ENCODE measurements at regions not wholly inside any gene's neighbourhood (a gene's known extent, or its start where the extent isn't known, plus 50 kb on each side); places are given as distances from the start of the nearest gene placed in this dataset.

GRCh38 chr6:164114651-164115050 is 700.1 kb downstream of the QKI start:
- Histone ChIP-seq H3K4me3 (no peak overlapping the region), H3K27ac (no peak overlapping the region), H3K27me3 (no peaks in the 10 kb centered on the region), H3K36me3 (no peaks in the 10 kb centered on the region), H3K9me3 (no peaks in the 10 kb centered on the region), H3K4me1 (peaks cover 5% of the 10 kb centered on the region)
- TF ChIP-seq CTCF (IDR thresholded peaks at IDR 0.05) (no peak), POLR2A (IDR thresholded peaks at IDR 0.05) (no peak), POLR2AphosphoS5 (IDR thresholded peaks at IDR 0.05) (no peak), EP300 (IDR thresholded peaks at IDR 0.05) (no peak)
- WGBS: 83% methylated on average over 5 of the region's 5 CpGs
- no peak for DNase-seq (ENCODE audit: low spot score in 2 of 2)

GRCh38 chr6:164114051-164114450 is 699.5 kb downstream of the QKI start:
- H3K9me3 ChIP-seq: no peaks in the 10 kb centered on the region
- no peak for DNase-seq (ENCODE audit: low spot score in 2 of 2)
- H3K4me1 ChIP-seq: peaks cover 11% of the 10 kb centered on the region
- no peaks in the 10 kb centered on the region for H3K36me3 ChIP-seq
- WGBS: 85% methylated on average over 4 of the region's 4 CpGs
- no peaks in the 10 kb centered on the region for H3K27me3 ChIP-seq
- H3K4me3 ChIP-seq: no peak overlapping the region
- H3K27ac ChIP-seq: no peak overlapping the region
- TF ChIP-seq POLR2A (IDR thresholded peaks at IDR 0.05): no peak
- no peak for TF ChIP-seq POLR2AphosphoS5 (IDR thresholded peaks at IDR 0.05)
- TF ChIP-seq CTCF (IDR thresholded peaks at IDR 0.05): no peak
- TF ChIP-seq EP300 (IDR thresholded peaks at IDR 0.05): no peak

GRCh38 chr6:164113637-164114036 is 699.1 kb downstream of the QKI start:
- no peak for DNase-seq (ENCODE audit: low spot score in 2 of 2)
- Histone ChIP-seq H3K36me3 (no peaks in the 10 kb centered on the region), H3K4me1 (peaks cover 15% of the 10 kb centered on the region), H3K9me3 (no peaks in the 10 kb centered on the region), H3K27me3 (no peaks in the 10 kb centered on the region), H3K4me3 (no peak overlapping the region), H3K27ac (no peak overlapping the region)
- WGBS: 77% methylated on average over 4 of the region's 4 CpGs
- no peak for TF ChIP-seq CTCF (IDR thresholded peaks at IDR 0.05)
- TF ChIP-seq POLR2AphosphoS5 (IDR thresholded peaks at IDR 0.05): no peak
- no peak for TF ChIP-seq EP300 (IDR thresholded peaks at IDR 0.05)

- Histone ChIP-seq H3K4me3 (peak overlapping the region; percentile 35), H3K4me1 (peaks cover 22% of the 10 kb centered on the region), H3K27ac (peak overlapping the region; percentile 75), H3K36me3 (no peaks in the 10 kb centered on the region), H3K27me3 (no peaks in the 10 kb centered on the region), H3K9me3 (no peaks in the 10 kb centered on the region)
- WGBS: 24% methylated on average over 6 of the region's 6 CpGs
- no peak for DNase-seq (ENCODE audit: low spot score in 2 of 2)
- no peak for TF ChIP-seq POLR2AphosphoS5 (IDR thresholded peaks at IDR 0.05)
- peak in 1 of 2 donors; percentile 21 for TF ChIP-seq CTCF (IDR thresholded peaks at IDR 0.05)
Measured at GRCh38 chr6:164109770-164110140, 695.2 kb downstream of the QKI start.

GRCh38 chr6:164108869-164109769 is 694.6 kb downstream of the QKI start:
- peak in 1 of 2 donors; percentile 90 for DNase-seq (ENCODE audit: low spot score in 2 of 2)
- Histone ChIP-seq H3K4me1 (peaks cover 22% of the 10 kb centered on the region), H3K27me3 (no peaks in the 10 kb centered on the region), H3K27ac (peak overlapping the region; percentile 75), H3K4me3 (peak overlapping the region; percentile 35), H3K36me3 (no peaks in the 10 kb centered on the region), H3K9me3 (no peaks in the 10 kb centered on the region)
- TF ChIP-seq CTCF (IDR thresholded peaks at IDR 0.05): no peak
- TF ChIP-seq POLR2AphosphoS5 (IDR thresholded peaks at IDR 0.05): no peak
- TF ChIP-seq POLR2A (IDR thresholded peaks at IDR 0.05): no peak
- no peak for TF ChIP-seq EP300 (IDR thresholded peaks at IDR 0.05)
- WGBS: 15% methylated on average over 20 of the region's 20 CpGs
